ENCODE measurements at regions not wholly inside any gene's neighbourhood (a gene's known extent, or its start where the extent isn't known, plus 50 kb on each side); places are given as distances from the start of the nearest gene placed in this dataset.

DNA sequence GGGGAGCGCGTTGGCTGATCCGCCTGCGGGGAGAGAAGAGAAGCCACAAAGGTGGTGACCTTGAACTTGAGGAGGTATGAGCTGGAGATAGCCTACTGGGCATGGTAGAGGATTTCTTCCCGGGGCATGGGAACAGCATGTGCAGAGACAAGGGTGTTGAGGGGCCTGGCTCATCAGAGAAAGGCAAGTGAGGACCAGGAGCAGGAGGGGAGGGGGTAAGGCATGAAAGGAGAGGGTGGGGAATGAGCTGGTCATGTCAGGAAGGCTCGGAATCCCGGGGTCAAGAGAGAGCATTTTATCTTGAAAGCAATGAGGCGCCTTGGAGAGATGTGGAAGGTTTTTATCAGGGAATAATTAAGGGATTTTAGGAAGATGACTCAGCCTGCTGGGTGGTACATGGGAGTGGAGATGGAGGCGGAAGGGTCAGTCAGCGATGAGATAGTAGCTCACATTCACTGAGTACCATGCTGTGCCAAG is 121.1 kb downstream of the LHX2 start:
- TF ChIP-seq, protein P1, sequence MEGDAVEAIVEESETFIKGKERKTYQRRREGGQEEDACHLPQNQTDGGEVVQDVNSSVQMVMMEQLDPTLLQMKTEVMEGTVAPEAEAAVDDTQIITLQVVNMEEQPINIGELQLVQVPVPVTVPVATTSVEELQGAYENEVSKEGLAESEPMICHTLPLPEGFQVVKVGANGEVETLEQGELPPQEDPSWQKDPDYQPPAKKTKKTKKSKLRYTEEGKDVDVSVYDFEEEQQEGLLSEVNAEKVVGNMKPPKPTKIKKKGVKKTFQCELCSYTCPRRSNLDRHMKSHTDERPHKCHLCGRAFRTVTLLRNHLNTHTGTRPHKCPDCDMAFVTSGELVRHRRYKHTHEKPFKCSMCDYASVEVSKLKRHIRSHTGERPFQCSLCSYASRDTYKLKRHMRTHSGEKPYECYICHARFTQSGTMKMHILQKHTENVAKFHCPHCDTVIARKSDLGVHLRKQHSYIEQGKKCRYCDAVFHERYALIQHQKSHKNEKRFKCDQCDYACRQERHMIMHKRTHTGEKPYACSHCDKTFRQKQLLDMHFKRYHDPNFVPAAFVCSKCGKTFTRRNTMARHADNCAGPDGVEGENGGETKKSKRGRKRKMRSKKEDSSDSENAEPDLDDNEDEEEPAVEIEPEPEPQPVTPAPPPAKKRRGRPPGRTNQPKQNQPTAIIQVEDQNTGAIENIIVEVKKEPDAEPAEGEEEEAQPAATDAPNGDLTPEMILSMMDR (IDR thresholded peaks at IDR 0.05; ENCODE audit: insufficient read depth, low read depth, low read length): no peak
- TF ChIP-seq EZH2 (IDR thresholded peaks at IDR 0.05; ENCODE audit: insufficient read depth, low read length): no peak
- H3K9ac ChIP-seq (ENCODE audit: low read length): no peak overlapping the region
- Mint-ChIP-seq H3K4me1 (ENCODE audit: low read depth, unreplicated experiment) (peaks cover 19% of the 10 kb centered on the region), H3K27ac (ENCODE audit: unreplicated experiment) (no peak overlapping the region), H3K4me3 (ENCODE audit: unreplicated experiment) (no peak overlapping the region), H3K9me3 (ENCODE audit: unreplicated experiment) (no peaks in the 10 kb centered on the region), H3K27me3 (ENCODE audit: low read depth, unreplicated experiment) (peaks cover 16% of the 10 kb centered on the region), H3K36me3 (ENCODE audit: low read depth, unreplicated experiment) (no peaks in the 10 kb centered on the region)
- H2AFZ ChIP-seq (ENCODE audit: low read depth, low read length): no peak overlapping the region
- no peak for FAIRE-seq
- peak overlapping the region; percentile 29 for H3K4me2 ChIP-seq (ENCODE audit: low read length)
- no peak overlapping the region for H3K4me3 ChIP-seq (ENCODE audit: insufficient read depth, low read depth, low read length)
- H3K27me3 ChIP-seq (ENCODE audit: insufficient read depth, low read length): no peaks in the 10 kb centered on the region
- no peaks in the 10 kb centered on the region for H3K36me3 ChIP-seq (ENCODE audit: insufficient read depth, low read length)
- no peaks in the 10 kb centered on the region for H4K20me1 ChIP-seq (ENCODE audit: insufficient read depth, low read length)
- DNase-seq (ENCODE audit: low read depth): peak; percentile 42
- no peaks in the 10 kb centered on the region for H3K79me2 ChIP-seq (ENCODE audit: insufficient read depth, low read length)
- H3K27ac ChIP-seq (ENCODE audit: low read depth, low read length): no peak overlapping the region
- no peaks in the 10 kb centered on the region for H3K9me3 ChIP-seq (ENCODE audit: insufficient read depth, low read depth, low read length)
- H3K4me1 ChIP-seq (ENCODE audit: insufficient read depth, low read length): peaks cover 15% of the 10 kb centered on the region

DNA sequence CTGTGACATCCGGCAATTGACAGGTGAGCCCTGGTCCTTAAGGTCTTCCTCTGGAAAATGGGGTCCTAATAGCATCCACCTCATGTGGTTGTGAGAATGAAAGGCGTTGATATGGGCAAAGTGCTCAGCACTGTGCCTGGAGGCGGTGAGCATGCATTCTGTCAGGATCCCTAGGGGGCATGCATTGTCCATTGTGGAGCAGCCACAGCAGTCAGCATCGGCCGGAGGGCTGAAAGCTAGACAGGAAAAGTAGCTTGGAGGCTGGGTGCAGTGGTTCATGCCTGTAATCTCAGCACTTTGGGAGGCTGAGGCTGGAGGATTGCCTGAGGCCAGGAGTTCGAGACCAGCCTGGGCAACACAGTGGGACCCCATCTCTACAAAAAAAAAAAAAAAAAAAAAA is 122.2 kb downstream of the LHX2 start:
- Histone ChIP-seq H3K27me3 (ENCODE audit: insufficient read depth, low read length) (no peaks in the 10 kb centered on the region), H3K4me1 (ENCODE audit: insufficient read depth, low read length) (peaks cover 15% of the 10 kb centered on the region), H3K9ac (ENCODE audit: low read length) (no peak overlapping the region), H3K4me3 (ENCODE audit: insufficient read depth, low read depth, low read length) (no peak overlapping the region), H3K27ac (ENCODE audit: low read depth, low read length) (no peak overlapping the region), H3K79me2 (ENCODE audit: insufficient read depth, low read length) (no peaks in the 10 kb centered on the region), H4K20me1 (ENCODE audit: insufficient read depth, low read length) (no peaks in the 10 kb centered on the region), H3K9me3 (ENCODE audit: insufficient read depth, low read depth, low read length) (no peaks in the 10 kb centered on the region), H3K36me3 (ENCODE audit: insufficient read depth, low read length) (no peaks in the 10 kb centered on the region), H2AFZ (ENCODE audit: low read depth, low read length) (no peak overlapping the region), H3K4me2 (ENCODE audit: low read length) (no peak overlapping the region)
- no peaks in the 10 kb centered on the region for H3K9me3 Mint-ChIP-seq (ENCODE audit: unreplicated experiment)
- no peak for DNase-seq (ENCODE audit: low read depth)
- TF ChIP-seq EZH2 (IDR thresholded peaks at IDR 0.05; ENCODE audit: insufficient read depth, low read length): no peak
- TF ChIP-seq, protein P1 (IDR thresholded peaks at IDR 0.05; ENCODE audit: insufficient read depth, low read depth, low read length): no peak
- peaks cover 19% of the 10 kb centered on the region for H3K4me1 Mint-ChIP-seq (ENCODE audit: low read depth, unreplicated experiment)
- no peaks in the 10 kb centered on the region for H3K36me3 Mint-ChIP-seq (ENCODE audit: low read depth, unreplicated experiment)
- FAIRE-seq: no peak
- no peak overlapping the region for H3K27ac Mint-ChIP-seq (ENCODE audit: unreplicated experiment)
- no peak overlapping the region for H3K4me3 Mint-ChIP-seq (ENCODE audit: unreplicated experiment)
- peaks cover 15% of the 10 kb centered on the region for H3K27me3 Mint-ChIP-seq (ENCODE audit: low read depth, unreplicated experiment)

DNA sequence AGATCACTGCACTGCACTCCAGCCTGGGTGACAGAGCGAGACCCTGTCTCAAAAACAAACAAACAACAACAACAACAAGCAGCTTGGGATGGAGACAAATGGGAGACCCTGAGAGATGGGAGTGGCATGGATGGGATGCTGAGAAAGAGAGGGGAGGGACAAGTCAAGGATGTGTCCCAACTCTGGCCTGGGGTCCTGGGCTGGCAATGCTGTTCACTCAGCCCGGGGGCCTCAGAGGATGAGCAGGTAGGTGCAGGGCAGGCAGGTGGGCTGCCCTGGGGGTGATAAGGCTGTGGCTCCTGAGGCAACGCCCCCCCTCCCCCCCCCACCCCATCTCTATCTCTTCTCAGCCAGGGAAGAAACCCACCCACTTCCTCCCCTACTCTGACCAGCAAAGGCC is 123.0 kb downstream of the LHX2 start:
- no peaks in the 10 kb centered on the region for H4K20me1 ChIP-seq (ENCODE audit: insufficient read depth, low read length)
- H3K9me3 ChIP-seq (ENCODE audit: insufficient read depth, low read depth, low read length): no peaks in the 10 kb centered on the region
- no peaks in the 10 kb centered on the region for H3K36me3 ChIP-seq (ENCODE audit: insufficient read depth, low read length)
- no peak overlapping the region for H3K4me2 ChIP-seq (ENCODE audit: low read length)
- Mint-ChIP-seq H3K27ac (ENCODE audit: unreplicated experiment) (no peak overlapping the region), H3K36me3 (ENCODE audit: low read depth, unreplicated experiment) (no peaks in the 10 kb centered on the region), H3K4me1 (ENCODE audit: low read depth, unreplicated experiment) (peaks cover 24% of the 10 kb centered on the region), H3K9me3 (ENCODE audit: unreplicated experiment) (no peaks in the 10 kb centered on the region), H3K4me3 (ENCODE audit: unreplicated experiment) (no peak overlapping the region), H3K27me3 (ENCODE audit: low read depth, unreplicated experiment) (peaks cover 14% of the 10 kb centered on the region)
- TF ChIP-seq, protein P1 (IDR thresholded peaks at IDR 0.05; ENCODE audit: insufficient read depth, low read depth, low read length): no peak
- TF ChIP-seq EZH2 (IDR thresholded peaks at IDR 0.05; ENCODE audit: insufficient read depth, low read length): no peak
- FAIRE-seq (no peak), DNase-seq (ENCODE audit: low read depth) (no peak)
- H3K9ac ChIP-seq (ENCODE audit: low read length): no peak overlapping the region
- no peak overlapping the region for H2AFZ ChIP-seq (ENCODE audit: low read depth, low read length)
- no peak overlapping the region for H3K27ac ChIP-seq (ENCODE audit: low read depth, low read length)
- no peaks in the 10 kb centered on the region for H3K27me3 ChIP-seq (ENCODE audit: insufficient read depth, low read length)
- H3K79me2 ChIP-seq (ENCODE audit: insufficient read depth, low read length): no peaks in the 10 kb centered on the region
- peaks cover 15% of the 10 kb centered on the region for H3K4me1 ChIP-seq (ENCODE audit: insufficient read depth, low read length)
- H3K4me3 ChIP-seq (ENCODE audit: insufficient read depth, low read depth, low read length): no peak overlapping the region
